ENCODE measurements at regions not wholly inside any gene's neighbourhood (a gene's known extent, or its start where the extent isn't known, plus 50 kb on each side); places are given as distances from the start of the nearest gene placed in this dataset.
A peak's percentile ranks its signal among the peaks of the same experiment; 100 is the strongest.

- DNase-seq, result peak; percentile 50 to 70
These were observed 713.3 kb downstream of the LRFN5 start for GRCh38 chr14:42319996-42320395.

DNA sequence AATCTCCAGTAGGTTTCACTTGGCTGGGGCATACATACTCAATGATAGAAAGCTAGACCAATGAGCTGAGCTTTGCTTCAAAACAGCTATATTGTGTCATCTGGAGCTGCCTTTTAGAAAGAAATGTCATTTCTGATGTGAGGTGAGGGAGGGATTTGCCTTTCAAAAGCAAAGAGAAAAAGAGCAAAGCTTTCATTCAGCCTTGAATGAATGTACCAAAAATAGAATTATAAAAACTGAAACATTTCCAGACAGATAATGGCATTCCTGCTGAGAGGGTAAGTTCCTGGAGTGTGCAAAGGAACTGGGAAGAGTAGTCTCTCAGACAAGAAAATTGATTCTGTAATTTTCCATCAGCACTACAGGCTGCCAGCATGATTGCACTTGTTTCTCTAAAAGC lies 710.0 kb downstream of the LRFN5 start:
- no peak for DNase-seq

DNA sequence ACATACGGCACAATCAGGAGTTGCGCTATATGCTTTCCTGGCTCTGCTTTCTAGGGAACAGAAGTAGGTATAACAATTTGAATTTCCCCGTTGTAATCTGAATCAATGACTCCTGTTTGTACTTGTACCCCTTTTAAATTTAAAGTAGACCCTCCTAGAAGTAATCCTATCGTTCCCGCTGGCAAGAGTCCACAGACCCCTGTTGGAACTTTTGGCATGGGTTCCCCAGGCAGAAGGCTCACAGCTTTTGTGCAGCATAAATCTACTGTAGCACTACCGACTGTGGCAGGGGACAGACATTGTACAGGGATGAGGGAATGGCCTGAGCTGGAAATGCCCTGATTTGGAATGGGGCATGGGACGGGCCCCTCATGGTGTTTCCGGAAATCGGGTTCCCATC lies 705.2 kb downstream of the LRFN5 start:
- DNase-seq, result no peak

GRCh38 chr14:42307239-42307825 lies 700.7 kb downstream of the LRFN5 start:
- DNase-seq, result no peak

DNA sequence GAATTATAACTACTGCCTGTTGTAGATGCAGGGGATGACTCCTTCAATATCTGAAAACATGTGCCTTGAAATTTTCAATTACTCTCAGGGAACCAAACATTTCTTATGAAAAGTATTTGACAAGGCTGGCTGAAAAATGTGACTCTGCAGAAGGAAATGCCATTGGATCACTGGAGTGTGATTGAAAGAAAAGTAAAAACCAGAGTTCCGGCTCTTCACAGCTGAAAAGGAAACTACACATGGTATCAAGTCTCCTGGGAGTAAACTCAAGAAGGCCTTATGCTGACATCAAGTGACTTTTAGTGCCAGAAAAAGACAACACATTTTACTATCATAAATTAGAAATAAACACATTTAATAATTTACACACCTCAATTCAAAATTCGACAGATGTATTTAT lies 693.0 kb downstream of the LRFN5 start:
- DNase-seq, result no peak

GRCh38 chr14:42293180-42293579 lies 686.5 kb downstream of the LRFN5 start:
- no peak for DNase-seq

GRCh38 chr14:42277840-42278239 lies 671.2 kb downstream of the LRFN5 start:
- peak in 1 of 2 donors; percentile 3 for DNase-seq

GRCh38 chr14:42269234-42269633 lies 662.6 kb downstream of the LRFN5 start:
- no peak for DNase-seq

DNA sequence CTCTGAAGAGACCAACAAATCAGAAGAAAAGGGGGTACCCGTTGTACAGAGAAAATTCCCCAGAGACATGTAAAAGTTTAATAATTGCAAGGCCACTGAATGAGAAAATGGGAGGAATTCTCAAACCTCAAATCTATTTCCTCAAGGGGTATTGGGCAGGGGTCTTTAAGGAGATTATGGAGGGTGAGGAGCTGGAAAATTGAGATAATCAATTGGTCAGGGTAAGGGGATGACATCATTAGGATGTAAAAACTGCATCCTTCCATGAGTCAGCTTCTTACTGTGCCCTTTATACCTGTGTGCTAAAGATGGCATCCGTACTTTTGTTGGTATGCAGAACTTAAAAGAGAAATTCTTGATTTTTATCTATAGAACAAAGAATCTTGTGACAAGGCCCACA lies 641.5 kb downstream of the LRFN5 start:
- no peak for DNase-seq

DNA sequence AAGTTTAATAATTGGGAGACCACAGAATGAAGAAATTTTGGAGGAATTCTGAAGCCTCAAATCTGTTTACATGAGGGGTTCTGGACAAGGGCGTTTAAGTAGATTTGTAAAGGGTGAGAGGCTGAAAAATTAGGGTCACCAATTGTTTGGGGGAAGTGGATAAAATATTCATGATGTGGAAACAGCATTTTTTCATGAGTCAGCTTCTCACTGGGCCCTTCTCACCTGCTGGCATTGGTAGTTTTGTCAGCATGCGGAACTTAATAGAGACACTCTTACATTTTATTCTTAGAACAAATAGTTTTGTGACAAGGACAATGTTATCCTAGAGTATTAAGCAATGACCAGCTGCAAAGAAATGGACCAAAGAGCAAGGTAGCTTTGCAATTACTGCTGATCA lies 634.4 kb downstream of the LRFN5 start:
- no peak for DNase-seq

DNA sequence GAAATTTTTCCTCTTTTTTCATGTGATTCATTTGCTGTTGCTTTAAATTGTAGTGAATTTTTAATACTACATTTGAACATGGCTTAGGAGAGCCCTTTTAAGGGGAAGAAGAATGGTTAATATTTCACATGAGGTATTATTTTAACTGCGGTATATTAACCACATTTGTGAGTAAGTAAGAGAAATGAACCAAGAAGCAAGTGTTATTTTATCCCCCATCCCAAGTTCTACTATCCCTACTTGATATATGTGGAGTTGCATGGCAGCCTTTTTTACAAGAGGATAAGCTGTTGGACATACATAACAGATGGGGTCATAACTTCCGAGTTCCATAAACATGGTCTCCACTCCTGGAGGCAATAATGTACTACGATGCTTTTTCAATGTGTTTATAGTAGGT lies 623.3 kb downstream of the LRFN5 start:
- no peak for DNase-seq

GRCh38 chr14:42229294-42229693 lies 622.6 kb downstream of the LRFN5 start:
- no peak for DNase-seq

DNA sequence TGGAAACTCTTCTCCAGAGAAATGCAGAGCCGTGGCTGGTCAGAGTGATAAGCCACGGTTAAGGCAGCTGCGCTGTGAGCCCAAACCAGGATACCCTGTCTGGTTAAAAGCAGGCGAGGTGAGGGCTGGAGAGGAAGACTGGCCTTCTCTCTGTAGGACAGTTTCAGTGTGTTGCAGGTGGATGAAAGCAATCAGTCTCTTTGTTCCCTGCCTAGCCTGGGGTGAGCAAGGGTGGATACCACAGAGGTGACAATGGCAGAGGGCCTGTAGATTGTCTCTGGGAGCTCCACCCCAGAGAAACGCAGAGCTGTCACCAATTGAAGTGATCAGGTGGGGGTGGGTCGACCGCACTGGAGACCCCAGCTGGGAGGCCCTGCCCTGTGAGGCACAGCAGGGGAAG lies 621.9 kb downstream of the LRFN5 start:
- DNase-seq, result no peak

- DNase-seq, result peak; percentile 58 to 67
These were observed 617.6 kb downstream of the LRFN5 start for GRCh38 chr14:42224053-42224888.

DNA sequence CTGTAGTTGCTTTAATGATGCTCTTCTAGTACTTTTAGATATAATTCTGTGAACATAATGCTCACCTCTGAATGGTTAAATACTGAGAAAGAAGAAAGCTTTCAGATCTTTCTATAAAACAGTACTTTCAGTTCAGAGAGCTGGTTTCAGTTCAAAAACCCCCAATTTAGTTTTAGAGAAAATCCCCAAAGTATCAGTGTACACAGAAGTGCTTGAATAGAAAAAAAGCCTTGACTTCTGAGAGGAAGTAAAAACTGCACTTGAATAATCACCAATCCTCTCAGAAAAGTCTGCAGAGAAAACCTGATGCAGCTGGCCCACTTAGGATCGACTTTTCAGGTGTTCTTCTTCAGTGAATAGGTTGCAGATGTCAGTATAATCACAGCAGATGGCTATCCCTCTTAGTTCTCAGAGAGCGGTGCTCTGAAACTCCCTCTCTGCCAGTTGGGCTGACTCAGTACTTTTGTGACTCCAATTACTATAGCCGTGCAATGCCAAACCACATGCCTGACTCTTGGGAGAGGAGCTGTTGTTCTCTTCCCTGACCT lies 616.3 kb downstream of the LRFN5 start:
- DNase-seq, result peak; percentile 3 to 9

- peak; percentile 68 to 72 for DNase-seq
These were observed 608.4 kb downstream of the LRFN5 start for GRCh38 chr14:42214981-42215491.

- DNase-seq, result no peak
These were observed 594.3 kb downstream of the LRFN5 start for GRCh38 chr14:42200957-42201356.

DNA sequence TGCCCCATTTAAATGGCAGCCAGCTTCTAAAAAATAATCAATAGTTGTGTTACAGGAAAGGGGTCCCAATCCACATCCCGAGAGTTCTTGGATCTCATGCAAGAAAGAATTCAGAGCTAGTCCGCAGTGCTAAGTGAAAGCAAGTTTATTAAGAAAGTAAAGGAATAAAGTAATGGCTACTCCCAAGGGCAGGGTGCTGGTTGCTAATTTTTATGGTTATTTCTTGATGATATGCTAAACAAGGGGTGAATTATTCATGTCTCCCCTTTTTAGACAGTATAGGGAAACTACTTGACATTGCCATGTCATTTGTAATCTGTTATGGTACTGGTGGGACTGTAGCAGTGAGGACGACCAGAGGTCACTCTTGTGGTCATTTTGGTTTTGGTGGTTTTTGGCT lies 591.3 kb downstream of the LRFN5 start:
- no peak for DNase-seq

DNA sequence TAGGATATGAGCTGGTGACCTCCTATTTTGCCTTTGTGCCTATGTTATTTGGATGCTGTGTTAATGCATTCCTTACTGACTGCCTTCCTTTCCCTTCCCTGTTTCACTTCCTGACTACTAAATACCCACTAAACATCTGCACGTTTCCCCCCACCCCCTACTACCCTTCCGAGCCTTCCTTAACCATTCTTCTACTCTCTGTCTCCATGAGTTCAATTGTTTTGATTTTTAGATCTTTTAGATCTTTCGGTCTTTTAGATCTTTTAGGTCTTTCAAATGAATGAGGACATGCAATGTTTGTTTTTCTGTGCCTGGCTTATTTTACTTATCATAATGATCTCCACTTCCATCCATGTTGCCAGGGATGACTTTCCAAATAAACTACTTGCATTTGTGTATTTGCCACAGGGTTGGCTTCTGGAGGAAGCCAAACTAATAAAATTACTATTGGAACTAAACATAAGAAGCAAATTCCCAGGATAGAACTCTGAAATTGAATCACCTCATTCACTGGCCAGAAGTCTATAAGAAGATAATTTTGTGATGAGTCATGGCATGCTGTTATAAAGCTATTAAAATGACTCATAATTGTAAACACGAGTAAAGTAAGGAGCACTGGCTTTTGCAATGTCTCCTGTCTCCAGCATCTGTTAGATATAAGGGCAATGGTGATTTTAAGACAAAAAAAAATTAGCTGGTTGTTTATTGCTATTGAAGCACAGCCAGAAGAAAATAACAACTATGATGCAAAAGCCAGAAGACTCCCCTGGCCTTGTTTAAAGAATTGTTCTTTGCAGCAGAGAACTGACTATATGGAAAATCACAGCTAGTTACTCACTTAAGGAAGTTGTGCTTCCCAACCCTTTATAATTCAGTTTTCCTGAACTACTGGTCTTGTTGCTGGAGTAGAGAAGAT lies 586.3 kb downstream of the LRFN5 start:
- no peak for DNase-seq

DNA sequence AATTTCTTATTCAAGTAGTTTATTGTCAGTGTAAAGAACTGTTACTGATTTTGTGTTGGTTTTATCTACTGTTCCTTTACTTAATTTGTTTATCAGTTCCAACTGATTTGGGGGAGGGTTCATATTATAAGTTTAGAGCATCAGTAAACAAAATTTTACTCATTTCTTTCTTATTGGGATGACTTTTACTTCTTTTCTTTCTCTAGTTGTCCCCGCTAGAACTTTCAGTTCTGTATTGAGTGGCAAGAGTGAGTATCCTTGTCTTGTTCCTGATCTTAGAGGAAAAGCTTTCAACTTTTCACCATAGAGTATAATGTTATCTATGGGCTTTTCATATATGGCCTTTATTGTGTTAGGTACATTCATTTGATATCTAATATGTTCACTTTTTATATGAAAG lies 584.1 kb downstream of the LRFN5 start:
- no peak for DNase-seq

DNA sequence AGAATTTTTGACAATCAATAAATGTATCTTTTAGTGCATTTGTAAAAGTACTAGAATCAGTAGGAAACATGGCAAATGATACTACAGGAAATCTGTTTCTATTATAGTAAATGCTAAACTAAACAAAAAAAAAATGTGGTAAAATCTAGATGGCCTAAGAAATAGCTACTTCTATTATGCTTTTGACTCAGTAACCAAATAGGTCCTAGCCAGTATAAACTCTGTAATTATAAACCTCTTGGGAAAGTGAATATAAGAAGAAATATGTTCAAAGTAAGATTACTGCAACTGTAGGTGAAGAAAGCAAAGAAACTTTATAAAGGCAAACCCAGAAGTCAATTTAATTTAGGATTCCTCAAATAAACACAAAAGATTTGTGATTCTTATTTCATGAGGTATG lies 581.2 kb downstream of the LRFN5 start:
- DNase-seq, result no peak

- peak in 1 of 2 donors; percentile 24 for DNase-seq
These were observed 579.0 kb downstream of the LRFN5 start for GRCh38 chr14:42185718-42186117.

DNA sequence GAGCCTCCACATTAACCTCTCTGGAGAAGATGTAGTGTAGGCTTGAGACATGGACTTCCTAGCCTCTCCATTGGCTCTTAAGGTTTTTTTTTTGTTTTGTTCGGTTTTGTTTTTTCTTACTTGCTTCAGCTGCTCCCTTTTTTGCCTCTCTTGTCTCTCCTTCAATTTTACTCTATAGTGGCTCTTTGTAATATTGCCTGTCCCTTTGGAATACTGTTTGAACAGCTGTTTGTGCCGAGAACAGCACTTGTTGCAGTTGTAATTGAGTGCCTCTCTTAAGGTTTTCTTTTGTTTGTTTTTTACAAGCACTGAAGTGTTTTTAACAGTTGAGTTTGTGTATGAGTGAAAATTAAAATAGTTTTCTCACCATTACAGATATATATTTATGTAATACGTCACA lies 567.7 kb downstream of the LRFN5 start:
- DNase-seq, result no peak
